CD4-positive, alpha-beta T cell treated with Interleukin-15 for 1 hour (primary cell): ENCODE measurements at regions not wholly inside any gene's neighbourhood (a gene's known extent, or its start where the extent isn't known, plus 50 kb on each side); places are given as distances from the start of the nearest gene placed in this dataset.

Experiments used
- DNase-seq: peaks from one replicate; pipeline ENCODE4 v3.0.0-alpha.2; 2020

- no peak for DNase-seq
These were observed 347.4 kb downstream of the FGF9 start for GRCh38 chr13:22018076-22018835.

- no peak for DNase-seq
These were observed 347.9 kb downstream of the FGF9 start for GRCh38 chr13:22018836-22019210.

- no peak for DNase-seq
These were observed 353.6 kb downstream of the FGF9 start for GRCh38 chr13:22024381-22024994.

GRCh38 chr13:22027566-22027965 lies 356.7 kb downstream of the FGF9 start:
- no peak for DNase-seq

DNA sequence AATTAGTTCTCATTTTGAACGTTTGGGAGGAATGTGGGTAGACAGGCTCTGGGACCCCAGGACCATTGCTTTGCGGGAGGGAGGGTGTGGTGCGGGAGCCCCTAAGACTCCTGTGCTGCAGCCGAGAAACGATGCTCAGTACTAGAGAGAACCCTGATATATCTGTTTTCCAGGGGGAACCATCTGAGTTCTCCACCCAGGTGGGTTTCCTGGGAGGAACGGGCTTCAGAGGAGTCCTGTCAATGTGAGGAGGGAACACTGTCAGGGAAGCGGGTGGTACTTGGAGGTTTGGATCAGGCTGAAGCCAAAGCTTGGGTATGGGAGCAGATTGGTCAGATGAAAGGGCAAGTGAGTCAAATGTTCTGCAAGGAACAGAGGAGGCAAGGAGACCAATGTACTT lies 358.0 kb downstream of the FGF9 start:
- no peak for DNase-seq

- DNase-seq, result no peak
These were observed 359.4 kb downstream of the FGF9 start for GRCh38 chr13:22030321-22030720.

DNA sequence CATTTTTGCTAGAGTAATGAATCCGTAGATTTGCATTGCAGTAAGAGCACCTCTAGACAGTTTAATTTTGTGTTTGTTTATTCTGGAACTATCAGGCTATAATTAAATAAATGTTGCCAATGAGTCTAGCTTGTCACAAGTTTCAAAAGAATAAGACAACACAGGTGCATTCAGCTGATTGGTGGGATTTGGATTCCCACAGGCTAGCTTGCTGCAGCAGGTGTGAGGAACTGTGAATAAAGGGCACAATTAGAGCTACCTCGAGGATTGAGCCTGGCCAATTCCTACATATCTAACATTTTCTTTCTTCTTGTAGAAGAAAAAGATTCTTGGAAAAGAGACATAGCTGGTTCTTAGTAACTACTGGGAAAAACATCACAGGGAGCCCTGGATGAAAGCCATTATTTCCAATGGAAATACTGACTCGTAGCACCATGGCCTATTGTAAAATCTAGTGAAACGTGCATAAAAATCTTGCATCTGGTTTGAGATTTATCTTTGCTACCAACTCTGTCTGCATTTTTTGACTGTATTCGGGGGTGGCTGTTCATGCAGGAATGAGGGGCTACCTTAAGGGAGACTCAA lies 360.9 kb downstream of the FGF9 start:
- DNase-seq, result no peak

- DNase-seq, result no peak
These were observed 362.0 kb downstream of the FGF9 start for GRCh38 chr13:22032905-22033304.

GRCh38 chr13:22039961-22040360 lies 369.1 kb downstream of the FGF9 start:
- DNase-seq, result no peak

DNA sequence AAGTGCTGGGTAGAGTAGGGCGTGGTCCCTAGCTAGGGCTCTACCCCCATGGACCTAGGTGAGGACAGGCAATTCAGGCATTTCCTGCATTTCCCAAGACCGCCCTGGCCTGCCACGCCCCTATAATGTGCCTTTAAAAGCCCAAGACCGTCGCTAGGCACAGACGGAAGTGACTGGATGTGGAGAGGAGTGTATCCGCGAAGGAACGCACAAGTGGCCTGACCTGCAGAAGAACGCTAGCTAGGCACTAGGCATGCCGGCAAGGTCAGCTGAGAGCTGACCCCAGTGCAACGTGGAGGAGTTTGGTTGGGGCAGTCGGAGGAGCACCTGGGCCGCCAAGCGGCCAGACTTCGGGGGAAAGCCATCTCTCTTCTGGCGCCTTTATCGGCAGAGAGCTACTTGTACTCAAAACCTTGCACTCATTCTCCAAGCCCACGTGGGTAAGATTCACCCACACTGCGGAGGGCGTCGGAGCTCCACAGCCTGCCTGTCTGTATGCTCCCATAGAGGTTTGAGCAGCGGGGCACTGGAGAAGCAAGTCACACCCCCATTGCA lies 370.0 kb downstream of the FGF9 start:
- DNase-seq, result no peak

- no peak for DNase-seq
These were observed 370.9 kb downstream of the FGF9 start for GRCh38 chr13:22041741-22042140.

DNA sequence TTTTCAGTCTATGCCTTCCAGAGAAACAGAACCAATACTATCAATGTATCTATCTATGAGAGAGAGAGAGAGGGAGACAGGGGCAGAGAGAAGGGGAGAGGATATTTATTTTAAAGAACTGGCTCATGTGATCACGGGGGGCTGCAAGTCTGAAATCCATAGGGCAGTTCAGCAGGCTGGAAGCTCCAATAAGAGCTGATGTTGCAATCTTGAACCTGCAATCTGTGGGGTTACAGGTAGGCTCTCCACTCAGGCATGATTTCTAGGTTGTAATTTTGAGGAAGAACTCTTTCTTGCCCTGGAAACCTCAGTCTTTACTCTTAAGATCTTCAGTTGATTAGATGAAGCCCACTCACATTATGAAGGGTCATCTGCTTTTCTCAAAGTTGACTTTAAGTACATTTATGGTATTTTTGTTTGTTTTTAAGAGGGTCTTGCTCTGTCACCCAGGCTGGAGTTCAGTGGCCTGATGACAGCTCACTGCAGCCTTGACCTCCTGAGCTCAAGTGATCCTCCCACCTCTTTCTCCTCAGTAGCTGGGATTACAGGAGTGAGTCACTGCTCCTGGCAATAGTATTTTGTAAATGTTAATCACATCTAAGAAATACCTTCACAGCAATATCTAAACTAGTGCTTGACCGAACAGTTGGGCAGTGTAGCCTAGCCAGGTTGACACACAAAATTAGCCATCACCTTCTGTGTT lies 376.4 kb downstream of the FGF9 start:
- no peak for DNase-seq

DNA sequence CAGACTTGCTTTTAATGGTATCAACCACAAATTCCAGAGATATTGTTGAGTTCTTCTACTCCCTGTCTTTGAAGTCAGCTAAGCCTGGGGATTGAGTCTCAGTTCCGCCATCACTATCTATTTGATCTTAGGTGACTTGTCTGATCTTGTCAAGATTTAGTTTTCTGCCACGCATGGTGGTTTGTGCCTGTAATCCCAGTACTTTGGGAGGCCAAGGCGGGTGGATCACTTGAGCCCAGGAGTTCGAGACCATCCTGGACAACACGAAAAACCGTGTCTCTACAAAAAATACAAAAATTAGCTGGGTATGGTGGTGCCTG lies 376.9 kb downstream of the FGF9 start:
- no peak for DNase-seq

DNA sequence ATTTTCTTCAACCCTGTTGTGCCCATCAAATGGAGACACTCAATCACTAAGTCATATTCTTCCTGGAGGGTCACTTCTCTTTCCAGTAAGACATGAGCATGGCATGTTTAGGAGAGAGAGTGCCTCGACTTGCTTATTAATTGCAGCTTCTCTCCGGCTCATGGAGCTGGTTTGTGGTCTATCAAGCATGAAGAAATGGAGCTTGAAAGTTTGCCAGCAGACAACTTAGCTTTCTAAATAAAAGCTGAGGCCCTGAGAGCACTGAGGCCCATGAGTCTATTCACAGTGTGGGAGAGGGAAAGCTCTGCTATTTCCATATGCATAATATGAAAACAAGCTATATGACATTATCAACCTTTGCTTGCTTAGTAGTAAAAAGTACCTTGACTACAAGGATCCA lies 378.5 kb downstream of the FGF9 start:
- no peak for DNase-seq

DNA sequence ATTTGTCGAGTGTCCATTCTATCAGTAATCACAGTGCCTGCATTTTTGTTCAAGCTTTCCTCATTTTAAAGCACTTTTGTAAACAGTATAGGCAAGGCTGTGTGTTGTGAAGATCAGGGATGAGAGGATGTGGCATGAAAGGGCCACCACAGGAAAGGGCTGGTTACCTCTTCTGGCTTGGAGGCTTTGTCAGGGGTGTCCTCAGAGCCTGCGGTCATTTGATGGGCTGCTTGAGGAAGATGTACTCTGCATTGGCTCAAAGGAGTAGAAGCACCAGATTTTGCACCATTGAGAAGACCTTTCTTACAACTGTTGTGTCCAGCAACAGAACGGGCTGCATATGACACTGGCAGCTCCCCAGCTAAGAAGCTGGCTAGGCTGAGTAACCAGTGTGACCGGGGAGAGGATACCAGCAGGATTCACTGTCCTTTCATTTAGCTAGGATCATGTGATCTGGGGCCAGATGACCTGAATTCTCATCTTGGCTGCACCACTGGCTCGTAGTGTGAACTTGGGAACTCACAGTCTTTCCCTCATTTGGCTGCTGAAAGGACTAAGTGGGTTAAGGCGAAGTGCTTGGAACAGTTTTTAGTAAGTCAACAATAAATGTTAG lies 380.2 kb downstream of the FGF9 start:
- no peak for DNase-seq

DNA sequence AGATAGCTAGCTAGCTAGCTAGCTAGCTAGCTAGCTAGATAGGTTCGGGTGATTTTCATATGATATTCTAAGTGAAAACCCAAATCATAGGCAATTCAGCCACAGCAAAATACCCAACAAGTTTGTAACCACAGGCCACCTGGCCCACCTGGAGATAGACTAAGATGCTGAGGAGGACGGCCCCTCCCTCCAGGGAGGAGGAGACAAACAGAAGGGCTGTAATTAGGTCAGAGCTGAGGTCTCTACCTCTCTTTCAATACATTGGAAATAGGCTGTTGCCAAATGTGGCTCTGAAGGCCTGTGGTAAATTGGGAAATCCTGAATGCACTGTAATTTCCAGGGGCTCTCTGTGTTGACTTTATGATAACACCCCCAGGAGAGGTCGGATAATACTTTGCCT lies 382.2 kb downstream of the FGF9 start:
- DNase-seq, result no peak

- no peak for DNase-seq
These were observed 384.4 kb downstream of the FGF9 start for GRCh38 chr13:22055259-22055658.

GRCh38 chr13:22060187-22060586 lies 389.3 kb downstream of the FGF9 start:
- DNase-seq, result no peak

DNA sequence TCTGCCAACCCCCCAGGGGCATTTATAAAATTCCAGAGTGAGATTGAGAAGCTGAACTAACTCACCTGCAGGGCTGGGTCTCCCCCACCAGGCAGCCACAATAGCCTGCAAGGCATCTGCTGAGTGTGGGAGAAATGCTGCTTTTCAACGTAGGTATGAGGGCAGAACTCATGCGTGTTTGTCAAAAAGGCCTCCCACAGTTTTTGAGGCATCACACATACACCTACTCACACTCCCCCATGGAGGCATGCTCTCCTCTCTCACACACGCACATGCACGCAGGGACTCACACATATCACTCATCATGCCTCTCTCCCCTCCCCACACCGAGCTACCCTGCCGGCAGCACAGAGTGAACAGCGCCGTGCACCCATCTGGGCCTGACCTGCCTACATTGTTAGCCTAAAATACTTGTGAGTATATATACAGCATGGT lies 390.5 kb downstream of the FGF9 start:
- DNase-seq, result peak; percentile 53

GRCh38 chr13:22061806-22062391 lies 391.0 kb downstream of the FGF9 start:
- peak; percentile 46 for DNase-seq

GRCh38 chr13:22062478-22063205 lies 391.8 kb downstream of the FGF9 start:
- DNase-seq, result no peak
